ENCODE measurements at regions not wholly inside any gene's neighbourhood (a gene's known extent, or its start where the extent isn't known, plus 50 kb on each side); places are given as distances from the start of the nearest gene placed in this dataset.
A peak's percentile ranks its signal among the peaks of the same experiment; 100 is the strongest.

- TF ChIP-seq RAD21 (IDR thresholded peaks at IDR 0.05; ENCODE audit: low read depth) (no peak), EP300 (IDR thresholded peaks at IDR 0.05; ENCODE audit: borderline replicate concordance) (no peak), YY1 (IDR thresholded peaks at IDR 0.05; ENCODE audit: low read depth) (no peak), TCF12 (IDR thresholded peaks at IDR 0.05; ENCODE audit: low read depth) (no peak), TEAD4 (IDR thresholded peaks at IDR 0.05) (no peak), EGR1 (IDR thresholded peaks at IDR 0.05) (no peak), USF1 (IDR thresholded peaks at IDR 0.05) (no peak), FOXM1 (IDR thresholded peaks at IDR 0.05; ENCODE audit: borderline replicate concordance, low read depth) (no peak), CEBPB (IDR thresholded peaks at IDR 0.05) (no peak), MAX (IDR thresholded peaks at IDR 0.05) (no peak), TAF1 (IDR thresholded peaks at IDR 0.05; ENCODE audit: low read depth) (no peak), ZBTB7A (IDR thresholded peaks at IDR 0.05; ENCODE audit: low read depth) (no peak), REST (IDR thresholded peaks at IDR 0.05; ENCODE audit: low read depth) (no peak), CREB1 (IDR thresholded peaks at IDR 0.05; ENCODE audit: low read depth) (no peak), NFIC (IDR thresholded peaks at IDR 0.05) (no peak)
Observed at GRCh38 chr3:88291486-88291885, 141.7 kb downstream of the C3orf38 start.

- no peak for TF ChIP-seq EGR1 (IDR thresholded peaks at IDR 0.05)
- TF ChIP-seq YY1 (IDR thresholded peaks at IDR 0.05; ENCODE audit: low read depth) = no peak
- TF ChIP-seq TAF1 (IDR thresholded peaks at IDR 0.05; ENCODE audit: low read depth) = no peak
- no peak for TF ChIP-seq NFIC (IDR thresholded peaks at IDR 0.05)
- TF ChIP-seq ZBTB7A (IDR thresholded peaks at IDR 0.05; ENCODE audit: low read depth) = no peak
- TF ChIP-seq FOXM1 (IDR thresholded peaks at IDR 0.05; ENCODE audit: borderline replicate concordance, low read depth) = no peak
- TF ChIP-seq TCF12 (IDR thresholded peaks at IDR 0.05; ENCODE audit: low read depth) = no peak
- TF ChIP-seq MAX (IDR thresholded peaks at IDR 0.05) = no peak
- no peak for TF ChIP-seq CREB1 (IDR thresholded peaks at IDR 0.05; ENCODE audit: low read depth)
Observed at GRCh38 chr3:88298189-88298588, 148.4 kb downstream of the C3orf38 start.

- no peak for TF ChIP-seq MAX (IDR thresholded peaks at IDR 0.05)
- no peak for TF ChIP-seq EGR1 (IDR thresholded peaks at IDR 0.05)
- no peak for TF ChIP-seq TCF12 (IDR thresholded peaks at IDR 0.05; ENCODE audit: low read depth)
Observed at GRCh38 chr3:88301273-88301995, 151.7 kb downstream of the C3orf38 start.

- TF ChIP-seq YY1 (IDR thresholded peaks at IDR 0.05; ENCODE audit: low read depth) (no peak), FOXM1 (IDR thresholded peaks at IDR 0.05; ENCODE audit: borderline replicate concordance, low read depth) (no peak), EGR1 (IDR thresholded peaks at IDR 0.05) (no peak), NFIC (IDR thresholded peaks at IDR 0.05) (no peak)
Observed at GRCh38 chr3:88301996-88302393, 152.2 kb downstream of the C3orf38 start.

GRCh38 chr3:88307666-88308065 lies 157.9 kb downstream of the C3orf38 start:
- TF ChIP-seq CEBPB (IDR thresholded peaks at IDR 0.05) (no peak), MAX (IDR thresholded peaks at IDR 0.05) (no peak)

GRCh38 chr3:88311826-88312225 lies 162.1 kb downstream of the C3orf38 start:
- 0 out of 2 replicates have a peak, but pooled peaks have one; percentile 22 for TF ChIP-seq NFIC (IDR thresholded peaks at IDR 0.05)
- TF ChIP-seq CEBPB (IDR thresholded peaks at IDR 0.05) = no peak
- no peak for TF ChIP-seq TAF1 (IDR thresholded peaks at IDR 0.05; ENCODE audit: low read depth)

GRCh38 chr3:88312256-88312655 lies 162.5 kb downstream of the C3orf38 start:
- TF ChIP-seq TCF12 (IDR thresholded peaks at IDR 0.05; ENCODE audit: low read depth) (no peak), CREB1 (IDR thresholded peaks at IDR 0.05; ENCODE audit: low read depth) (no peak), RAD21 (IDR thresholded peaks at IDR 0.05; ENCODE audit: low read depth) (no peak), YY1 (IDR thresholded peaks at IDR 0.05; ENCODE audit: low read depth) (no peak), USF1 (IDR thresholded peaks at IDR 0.05) (no peak), EGR1 (IDR thresholded peaks at IDR 0.05) (no peak)

GRCh38 chr3:88318067-88318466 lies 168.3 kb downstream of the C3orf38 start:
- no peak for TF ChIP-seq ZBTB7A (IDR thresholded peaks at IDR 0.05; ENCODE audit: low read depth)
- TF ChIP-seq CEBPB (IDR thresholded peaks at IDR 0.05) = no peak
- no peak for TF ChIP-seq USF1 (IDR thresholded peaks at IDR 0.05)
- no peak for TF ChIP-seq TEAD4 (IDR thresholded peaks at IDR 0.05)
- no peak for TF ChIP-seq EP300 (IDR thresholded peaks at IDR 0.05; ENCODE audit: borderline replicate concordance)
- no peak for TF ChIP-seq FOXM1 (IDR thresholded peaks at IDR 0.05; ENCODE audit: borderline replicate concordance, low read depth)
- TF ChIP-seq TAF1 (IDR thresholded peaks at IDR 0.05; ENCODE audit: low read depth) = no peak
- TF ChIP-seq YY1 (IDR thresholded peaks at IDR 0.05; ENCODE audit: low read depth) = no peak
- no peak for TF ChIP-seq RAD21 (IDR thresholded peaks at IDR 0.05; ENCODE audit: low read depth)
- no peak for TF ChIP-seq REST (IDR thresholded peaks at IDR 0.05; ENCODE audit: low read depth)
- TF ChIP-seq MAX (IDR thresholded peaks at IDR 0.05) = no peak
- no peak for TF ChIP-seq TCF12 (IDR thresholded peaks at IDR 0.05; ENCODE audit: low read depth)
- TF ChIP-seq EGR1 (IDR thresholded peaks at IDR 0.05) = no peak
- no peak for TF ChIP-seq NFIC (IDR thresholded peaks at IDR 0.05)
- TF ChIP-seq CREB1 (IDR thresholded peaks at IDR 0.05; ENCODE audit: low read depth) = no peak
